COLO668 (cell line): ENCODE measurements at regions not wholly inside any gene's neighbourhood (a gene's known extent, or its start where the extent isn't known, plus 50 kb on each side); places are given as distances from the start of the nearest gene placed in this dataset.
A peak's percentile ranks its signal among the peaks of the same experiment; 100 is the strongest.
"Not testable (repeated sequence)": the region's sequence is repeated elsewhere in the genome, so short reads cannot be mapped to it uniquely, and the experiment has no call there.

Source experiments
- DNase-seq: peaks from one replicate; lab custom pipeline; 2025; ENCODE audit not compliant: unreplicated experiment; lab: John Stamatoyannopoulos, UW

GRCh38 chr17:63019138-63019873 is 53.3 kb downstream of the TANC2 start:
- no peak for DNase-seq

- DNase-seq = no peak
Observed at GRCh38 chr17:63022567-63022966, 56.5 kb downstream of the TANC2 start.

DNA sequence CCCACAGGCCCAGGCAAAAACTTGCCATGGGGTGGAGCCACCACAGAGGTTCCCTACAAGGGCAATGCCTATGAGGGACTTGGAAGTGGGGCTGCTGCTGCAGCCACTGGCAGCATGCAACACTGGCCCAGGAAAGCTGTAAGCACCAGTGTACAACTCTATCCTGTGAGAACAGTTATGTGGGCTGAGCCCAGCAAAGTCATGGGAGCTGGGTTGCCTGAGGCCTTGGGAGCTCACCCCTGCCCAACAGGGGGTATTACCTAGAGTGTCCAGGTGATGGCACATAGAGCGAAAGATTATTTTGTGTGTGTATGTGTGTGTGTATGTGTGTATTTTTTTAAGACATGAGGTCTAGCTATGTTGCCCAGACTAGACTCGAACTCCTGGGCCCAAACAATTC is 57.0 kb downstream of the TANC2 start:
- no peak for DNase-seq

DNA sequence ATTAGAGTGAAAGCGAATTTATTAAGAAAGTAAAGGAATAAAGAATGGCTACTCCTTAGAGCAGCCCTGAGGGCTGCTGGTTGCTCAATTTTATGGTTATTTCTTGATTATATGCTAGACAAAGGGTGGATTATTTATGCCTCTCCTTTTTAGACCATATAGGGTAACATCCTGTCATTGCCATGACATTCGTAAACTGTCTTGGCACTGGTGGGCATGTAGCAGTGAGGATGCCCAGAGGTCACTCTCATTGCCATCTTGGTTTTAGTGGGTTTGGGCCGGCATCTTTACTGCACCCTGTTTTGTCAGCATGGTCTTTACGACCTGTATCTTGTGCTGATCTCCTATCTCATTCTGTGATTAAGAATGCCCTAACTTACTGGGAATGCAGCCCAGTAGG is 58.2 kb downstream of the TANC2 start:
- no peak for DNase-seq

GRCh38 chr17:63024716-63025115 is 58.7 kb downstream of the TANC2 start:
- DNase-seq = no peak

DNA sequence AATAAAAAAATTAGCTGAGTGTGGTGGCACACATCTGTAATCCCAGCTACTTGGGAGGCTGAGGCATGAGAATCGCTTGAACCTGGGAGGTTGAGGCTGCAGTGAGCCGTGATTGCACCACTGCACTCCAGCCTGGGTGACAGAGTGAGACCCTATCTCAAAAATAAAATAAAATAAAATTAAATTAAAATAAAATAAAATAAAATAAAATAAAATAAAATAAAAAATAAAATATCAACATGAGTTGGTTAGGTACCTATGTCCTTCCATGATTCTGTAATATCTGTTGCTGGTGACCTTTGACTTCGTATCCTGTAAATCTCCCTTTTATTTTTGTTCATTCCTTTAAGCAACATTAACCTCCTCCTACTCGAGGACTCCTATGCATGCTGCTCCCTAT is 59.6 kb downstream of the TANC2 start:
- not testable (repeated sequence) for DNase-seq

- no peak for DNase-seq
Observed at GRCh38 chr17:63029541-63029940, 63.5 kb downstream of the TANC2 start.

- no peak for DNase-seq
Observed at GRCh38 chr17:63032142-63032541, 66.1 kb downstream of the TANC2 start.

DNA sequence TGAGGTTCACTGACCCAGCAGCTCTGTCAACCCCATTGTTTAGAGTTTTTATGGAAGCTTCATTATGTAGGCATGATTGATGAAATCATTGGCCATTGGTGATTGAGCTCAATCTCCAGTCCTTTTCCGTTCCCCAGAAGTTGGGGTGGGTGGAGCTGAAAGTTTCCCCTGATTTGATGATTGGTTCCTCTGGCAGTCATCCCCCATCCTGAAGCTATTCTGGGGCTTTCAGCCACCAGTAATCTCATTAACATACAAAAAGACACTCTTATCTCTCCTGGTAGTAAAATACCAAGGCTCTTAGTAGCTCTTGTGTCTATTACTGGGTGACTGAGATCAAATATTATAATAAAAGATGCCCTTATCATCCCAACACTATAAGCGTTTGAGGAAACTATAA is 67.1 kb downstream of the TANC2 start:
- no peak for DNase-seq

DNA sequence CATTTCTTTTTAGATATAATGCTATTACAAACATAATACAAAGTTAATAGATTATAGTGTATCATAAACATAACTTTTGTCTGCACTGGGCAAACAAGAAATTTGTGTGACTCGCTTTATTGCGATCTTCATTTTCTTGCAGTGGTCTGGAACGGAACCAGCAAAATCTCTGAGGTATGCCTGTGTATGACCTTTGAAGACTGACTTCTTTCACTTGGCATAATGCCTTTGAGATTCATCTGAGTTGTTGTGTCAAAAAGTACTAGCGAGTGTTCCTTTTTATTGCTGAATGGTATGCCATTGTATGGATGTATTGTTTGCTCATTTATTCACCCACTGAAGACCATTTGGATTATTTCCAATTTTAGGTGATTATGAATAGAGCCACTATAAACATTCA is 69.2 kb downstream of the TANC2 start:
- no peak for DNase-seq

- DNase-seq = no peak
Observed at GRCh38 chr17:63035695-63036094, 69.7 kb downstream of the TANC2 start.

- DNase-seq = peak; percentile 6
Observed at GRCh38 chr17:63039342-63039741, 73.3 kb downstream of the TANC2 start.

GRCh38 chr17:63039899-63040602 is 74.0 kb downstream of the TANC2 start:
- peak; percentile 8 for DNase-seq

GRCh38 chr17:63040816-63041215 is 74.8 kb downstream of the TANC2 start:
- DNase-seq = no peak

GRCh38 chr17:63041251-63041650 is 75.2 kb downstream of the TANC2 start:
- DNase-seq = no peak

DNA sequence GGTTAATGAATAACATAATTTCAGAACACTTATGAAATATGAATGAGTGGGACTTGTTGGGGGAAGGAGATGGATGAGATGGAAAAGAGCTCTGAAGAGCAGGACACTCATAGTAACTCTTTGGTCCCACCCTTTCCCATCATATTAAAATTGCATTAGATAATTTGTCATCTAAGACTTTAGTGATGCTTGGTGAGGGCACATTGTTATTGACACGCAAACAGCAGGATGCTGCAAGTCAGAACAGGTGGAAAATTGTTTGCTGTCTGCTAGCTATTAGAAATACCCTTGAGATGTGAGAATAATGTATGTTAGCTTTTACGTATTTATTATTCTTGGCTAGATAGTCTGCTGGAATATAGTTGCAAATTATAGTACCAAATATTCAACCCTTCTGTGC is 75.7 kb downstream of the TANC2 start:
- DNase-seq = peak; percentile 7

GRCh38 chr17:63042256-63042812 is 76.3 kb downstream of the TANC2 start:
- no peak for DNase-seq

DNA sequence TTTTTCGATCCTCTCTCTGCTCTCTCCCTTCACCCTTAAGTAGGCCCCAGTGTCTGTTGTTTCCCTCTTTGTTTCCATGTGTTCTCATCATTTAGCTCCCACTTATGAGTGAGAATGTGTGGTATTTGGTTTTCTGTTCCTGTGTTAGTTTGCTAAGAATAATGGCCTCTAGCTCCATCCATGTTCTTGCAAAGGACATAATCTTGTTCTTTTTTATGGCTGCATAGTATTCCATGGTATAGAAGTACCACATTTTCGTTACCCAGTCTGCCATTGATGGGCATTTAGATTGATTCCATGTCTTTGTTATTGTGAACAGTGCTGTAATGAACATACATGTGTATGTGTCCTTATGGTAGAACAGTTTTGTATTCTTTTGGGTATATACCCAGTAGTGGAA is 91.5 kb downstream of the TANC2 start:
- DNase-seq = not testable (repeated sequence)

DNA sequence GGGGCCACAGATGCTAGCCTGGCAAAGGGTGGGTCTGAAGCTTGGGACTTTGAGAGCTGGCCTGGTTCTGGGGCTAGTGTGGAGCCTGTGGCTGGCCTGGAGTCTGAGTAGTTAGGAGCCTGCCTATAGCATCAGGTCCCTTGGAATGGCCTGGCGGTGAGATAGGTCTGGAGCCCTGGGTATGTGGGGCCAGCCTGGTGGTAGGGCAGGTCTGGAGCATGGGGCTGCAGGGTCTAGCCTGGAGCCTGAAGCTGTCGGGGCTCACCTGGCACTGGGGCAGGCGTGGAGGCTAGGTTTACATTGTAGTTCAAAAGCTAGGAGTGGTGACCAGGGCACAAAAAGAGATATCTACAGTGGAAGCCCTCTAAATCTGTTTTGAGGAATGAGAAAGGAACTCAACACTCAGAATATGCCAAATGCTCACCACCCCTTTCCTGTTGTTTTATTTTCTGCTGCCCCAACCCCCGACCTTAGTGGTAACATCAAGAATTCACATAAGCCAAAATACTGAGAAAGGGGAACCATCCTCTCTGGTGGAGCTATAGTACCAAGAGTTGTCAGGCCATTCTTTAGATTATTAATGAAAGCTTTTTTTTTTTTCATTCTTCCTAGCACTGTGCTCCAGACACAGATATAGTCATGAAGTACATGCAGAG is 100.3 kb downstream of the TANC2 start:
- DNase-seq = no peak

DNA sequence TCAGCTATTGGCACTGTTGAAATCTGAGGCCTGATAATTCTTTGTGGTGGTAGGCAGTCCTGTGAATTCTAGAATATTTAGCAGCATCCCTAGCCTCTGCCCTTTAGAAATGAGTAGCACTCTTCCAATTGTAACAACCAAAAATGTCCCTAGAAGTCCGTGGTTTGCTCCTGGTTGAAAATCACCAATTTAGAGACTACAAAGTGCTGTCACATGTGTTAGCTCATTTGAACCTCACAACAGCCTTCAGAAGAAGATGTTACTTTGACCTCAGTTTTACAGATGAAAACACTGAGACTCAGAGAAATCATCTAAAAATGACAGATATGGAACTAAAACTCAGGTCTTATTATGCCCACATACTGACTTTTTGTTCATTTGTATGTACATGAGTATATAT is 103.2 kb downstream of the TANC2 start:
- DNase-seq = no peak

- DNase-seq = no peak
Observed at GRCh38 chr17:63070031-63070430, 104.0 kb downstream of the TANC2 start.

DNA sequence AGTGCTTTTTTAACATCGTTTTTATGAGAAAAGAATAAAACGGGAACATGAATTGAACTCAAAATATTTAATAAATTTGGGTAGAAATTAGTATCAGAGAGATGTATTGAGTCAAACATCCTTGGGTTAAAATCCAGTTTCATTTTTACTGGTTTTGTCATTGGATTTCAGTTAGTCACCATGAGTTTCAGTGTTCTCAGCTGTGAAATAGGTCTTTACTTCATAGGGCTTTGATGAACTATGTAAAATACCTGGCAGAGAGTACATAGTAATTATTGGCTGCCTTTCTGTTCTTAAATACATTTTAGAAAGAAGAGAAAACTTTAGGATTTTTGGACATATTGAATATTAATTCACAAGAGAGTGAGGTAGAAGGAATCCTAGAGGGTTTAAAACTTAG is 105.8 kb downstream of the TANC2 start:
- DNase-seq = no peak
